Right ventricle myocardium inferior (tissue), 1 donor: ENCODE measurements at regions not wholly inside any gene's neighbourhood (a gene's known extent, or its start where the extent isn't known, plus 50 kb on each side); places are given as distances from the start of the nearest gene placed in this dataset.

ENCODE experiments used
- ATAC-seq: fragments of 200-7000 bp; cut with Tn5 transposase; one replicate; pipeline ENCODE4 v1.9.1; 2020; ENCODE audit warnings: mild to moderate bottlenecking, moderate library complexity
- DNase-seq: peaks from one replicate; pipeline ENCODE4 v3.0.0; 2021; ENCODE audit errors: missing footprints
- intact Hi-C: fragments of 100-400 bp; cut with DNase I; formaldehyde crosslinking; loops from one replicate; pipeline ENCODE4 v1.11.0; 2022
- donor health status: DM: no; HTN: yes; CAD: no; lungs with severe emphysema.

DNA sequence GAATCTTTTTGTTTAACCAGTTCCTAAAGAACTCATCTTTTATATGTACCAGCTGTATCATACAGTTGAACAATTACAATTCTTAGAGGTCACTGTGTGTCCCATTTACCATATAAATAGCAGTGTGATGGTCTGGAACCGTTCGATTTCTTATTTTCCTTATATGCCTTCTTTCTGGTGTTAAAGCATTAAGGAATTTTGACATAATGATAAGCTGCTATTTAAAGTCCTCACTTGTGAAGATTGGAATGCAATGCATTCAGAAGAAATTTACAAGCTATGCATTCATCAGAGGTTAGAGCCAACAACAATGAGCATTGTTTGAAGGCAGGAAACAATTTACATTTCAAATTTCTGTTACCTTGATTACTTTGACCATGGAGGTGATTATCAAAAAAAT lies 80.0 kb upstream of the PRICKLE1 start:
- intact Hi-C loops = no loop called here
- DNase-seq = no peak
- no peak for ATAC-seq

- ATAC-seq = no peak
- intact Hi-C loops = no loop called here
- no peak for DNase-seq
These were observed 77.2 kb upstream of the PRICKLE1 start for GRCh38 chr12:42666671-42667243.

- intact Hi-C loops = no loop called here
- ATAC-seq (no peak), DNase-seq (no peak)
These were observed 74.1 kb upstream of the PRICKLE1 start for GRCh38 chr12:42663621-42664020.

DNA sequence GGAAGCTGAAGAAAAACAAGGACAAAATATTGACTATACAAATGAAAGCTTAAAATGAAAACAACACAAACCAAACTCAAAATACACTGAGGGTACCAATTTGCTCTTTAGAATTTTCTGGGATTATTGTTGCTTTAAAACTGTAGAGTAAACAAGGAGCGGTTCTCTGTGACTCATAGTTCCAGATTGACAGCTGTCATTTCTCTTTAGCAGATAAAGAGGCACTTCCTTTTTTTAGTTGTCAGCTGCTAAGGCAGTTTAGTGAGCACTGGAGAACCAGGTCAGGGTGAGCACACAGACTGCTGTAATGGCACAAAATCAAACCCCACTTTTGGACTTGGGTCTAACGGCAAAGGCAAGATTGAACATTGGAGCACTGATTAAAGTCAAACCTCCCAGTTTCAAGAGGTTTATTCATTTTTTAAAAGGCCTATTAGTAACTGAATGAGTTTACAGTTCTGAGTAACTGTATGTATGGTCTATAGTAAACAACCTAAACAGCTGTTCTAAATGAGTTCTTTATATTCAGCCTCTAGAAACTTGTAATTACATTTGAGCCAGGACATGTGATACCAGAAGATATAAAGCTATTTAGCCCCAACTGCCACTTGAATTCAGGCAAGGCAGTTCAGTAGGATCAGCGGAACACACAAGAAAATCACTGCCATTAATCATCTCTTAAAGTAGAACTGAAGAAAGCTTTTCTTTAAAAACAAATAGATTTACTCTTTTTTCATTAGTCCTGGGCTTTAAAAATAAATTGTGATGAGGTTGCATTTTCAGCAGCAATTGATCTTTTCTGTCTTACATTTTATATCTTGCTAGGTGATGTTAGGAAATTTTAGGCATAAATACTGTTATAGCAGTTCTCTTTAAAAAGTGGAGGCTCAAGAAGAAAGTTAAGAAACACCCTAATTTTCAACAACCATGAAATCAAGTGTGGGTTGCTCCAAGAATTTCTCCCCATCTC lies 71.7 kb upstream of the PRICKLE1 start:
- intact Hi-C loops = no loop called here
- ATAC-seq (no peak), DNase-seq (no peak)

- no peak for ATAC-seq
- DNase-seq = no peak
These were observed 70.6 kb upstream of the PRICKLE1 start for GRCh38 chr12:42660117-42660516.

DNA sequence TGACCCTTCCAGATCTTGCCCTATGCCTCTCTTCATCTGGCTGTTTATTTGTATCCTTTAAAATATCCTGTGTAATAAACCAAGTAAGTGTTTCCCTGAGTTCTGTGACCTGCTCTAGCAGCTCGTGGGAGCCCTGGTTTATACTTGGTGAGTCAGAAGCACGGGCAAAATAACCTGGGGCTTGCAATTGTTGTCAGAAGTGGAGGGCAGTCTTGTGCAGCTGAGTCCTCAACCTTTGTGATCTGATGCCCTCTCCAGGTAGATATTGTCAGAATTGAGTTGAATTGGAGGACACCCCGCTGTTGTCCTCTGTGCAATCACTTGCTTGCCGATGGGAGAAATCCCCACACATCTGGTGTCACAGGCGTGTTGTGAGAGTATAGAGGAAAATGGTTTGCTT lies 62.5 kb upstream of the PRICKLE1 start:
- intact Hi-C loops = no loop called here
- no peak for DNase-seq

More at GRCh38 chr12:42660117-42660516, 70.6 kb upstream of the PRICKLE1 start:
- intact Hi-C loops = no loop called here

GRCh38 chr12:42648061-42648460 lies 58.5 kb upstream of the PRICKLE1 start:
- no peak for DNase-seq
- intact Hi-C loops = no loop called here
- no peak for ATAC-seq

More for the DNA sequence above, 62.5 kb upstream of the PRICKLE1 start:
- no peak for ATAC-seq

- no peak for DNase-seq
- no peak for ATAC-seq
These were observed 54.5 kb upstream of the PRICKLE1 start for GRCh38 chr12:42643881-42644579.

GRCh38 chr12:42641221-42641885 lies 51.8 kb upstream of the PRICKLE1 start:
- DNase-seq = no peak
- intact Hi-C loops = no loop called here
- no peak for ATAC-seq

More at GRCh38 chr12:42643881-42644579, 54.5 kb upstream of the PRICKLE1 start:
- intact Hi-C loops = no loop called here

DNA sequence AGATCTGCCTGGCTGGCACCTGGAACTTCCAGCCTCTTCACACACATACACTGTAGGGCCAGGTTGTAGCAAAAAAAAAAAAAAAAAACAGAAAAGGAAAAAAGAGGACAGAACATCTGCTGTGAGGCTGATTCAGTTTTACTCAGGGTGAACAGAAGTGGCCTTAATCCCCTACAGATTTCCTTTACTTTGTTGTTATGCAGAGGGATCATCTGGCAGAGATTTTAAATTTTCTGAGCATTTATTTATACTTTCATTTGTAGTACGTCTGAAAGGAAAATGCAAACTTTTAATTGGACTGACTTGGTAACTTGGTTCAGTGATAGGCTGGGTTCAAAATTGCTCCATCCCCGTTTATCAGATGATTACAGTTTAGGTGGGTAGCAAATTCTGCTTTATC lies 50.8 kb upstream of the PRICKLE1 start:
- intact Hi-C loops = no loop called here
- ATAC-seq (no peak), DNase-seq (no peak)

DNA sequence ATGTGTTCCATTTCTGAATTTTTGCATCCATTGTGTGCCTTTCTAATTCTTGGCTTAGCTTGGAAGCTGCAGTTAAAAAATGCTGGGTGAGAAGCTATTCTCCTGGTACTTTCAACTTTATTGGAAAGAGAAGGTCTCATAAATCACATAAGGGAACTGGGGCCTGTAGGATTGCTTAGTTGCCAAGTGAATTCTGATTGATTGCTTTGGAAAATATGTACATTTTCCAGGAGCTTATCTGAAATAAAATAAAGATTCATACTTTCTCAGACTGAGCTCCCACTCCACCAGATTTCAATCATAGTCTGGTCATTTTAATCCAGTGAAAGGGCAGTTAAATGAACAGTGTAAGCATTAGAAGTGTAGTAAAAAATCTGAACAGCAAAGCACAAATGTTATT lies 50.0 kb upstream of the PRICKLE1 start:
- intact Hi-C loops = no loop called here
- DNase-seq (no peak), ATAC-seq (no peak)
